Ramos (cell line): ENCODE measurements at regions not wholly inside any gene's neighbourhood (a gene's known extent, or its start where the extent isn't known, plus 50 kb on each side); places are given as distances from the start of the nearest gene placed in this dataset.

Source experiments
- in situ Hi-C: fragments of 300-500 bp; cut with MboI; formaldehyde crosslinking; loops from one replicate; pipeline ENCODE4 v1.14.3; 2022; ENCODE audit warnings: low sequenced_read_pairs; ENCODE audit not compliant: unreplicated experiment

DNA sequence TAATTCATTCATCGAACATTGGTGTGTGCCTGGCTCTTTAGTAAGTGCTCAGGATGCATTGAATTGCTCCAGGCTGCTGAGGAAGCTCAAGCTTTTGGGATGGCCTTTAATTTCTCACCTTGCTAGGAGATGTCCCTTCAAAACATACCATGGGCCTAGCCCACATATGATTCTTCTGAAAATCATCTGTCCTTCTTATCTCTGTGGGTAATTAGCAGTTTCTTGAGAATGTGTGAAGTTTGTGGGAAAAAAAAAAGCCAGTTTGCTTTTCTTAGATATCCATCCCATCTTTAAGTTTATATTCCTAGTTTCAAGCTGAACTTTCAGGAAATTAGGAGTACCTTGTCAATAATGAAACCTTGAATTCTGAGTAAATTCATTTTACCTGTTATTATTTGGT is 532.3 kb upstream of the SUCLG2 start:
- in situ Hi-C loops, result no loop called here

DNA sequence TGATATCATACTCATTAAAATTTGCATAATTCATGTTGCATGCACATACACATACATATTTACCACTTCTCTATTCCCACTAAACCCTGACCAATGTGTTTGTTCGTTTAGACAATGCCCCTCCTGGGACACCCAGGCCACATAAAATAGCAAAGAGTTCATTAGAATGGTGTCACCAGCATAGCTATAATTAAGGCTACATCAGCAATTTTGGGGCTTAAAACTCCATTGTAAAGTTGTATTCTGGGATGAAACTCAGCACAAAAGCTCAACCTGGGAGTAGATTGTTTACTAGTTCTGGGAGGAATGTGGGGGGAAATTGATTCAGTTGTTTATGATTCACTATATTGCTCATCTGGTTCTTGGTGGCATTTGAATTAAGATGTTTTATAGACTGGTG is 522.2 kb upstream of the SUCLG2 start:
- in situ Hi-C loops, result no loop called here

DNA sequence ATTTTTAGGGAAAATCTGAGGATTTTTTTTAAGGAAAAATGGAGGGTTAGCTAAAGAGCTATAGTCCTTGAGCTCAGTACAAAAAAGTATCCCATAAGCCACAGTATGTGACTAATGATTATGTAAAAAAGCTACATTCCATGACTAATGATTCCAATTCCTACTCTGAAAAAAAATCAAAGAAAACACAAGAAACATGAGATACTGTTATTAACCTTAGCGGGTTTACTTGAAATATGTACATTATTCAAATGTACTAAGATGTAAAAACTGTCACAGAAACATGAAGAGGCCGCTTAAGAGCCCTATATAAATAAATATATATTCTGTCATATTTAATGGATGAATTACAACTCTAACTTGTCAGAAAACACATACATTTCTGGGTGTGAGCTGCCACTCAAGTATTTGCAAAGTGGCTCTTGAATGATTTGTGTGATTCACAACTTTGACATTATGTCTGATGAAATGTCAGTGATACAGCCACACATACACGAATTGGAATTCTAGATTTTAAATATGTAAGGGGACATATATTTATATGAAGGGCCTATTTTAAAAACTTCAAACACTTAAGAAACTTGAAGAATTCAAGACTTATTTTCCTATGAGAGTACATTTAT is 518.7 kb upstream of the SUCLG2 start:
- in situ Hi-C loops, result no loop called here

DNA sequence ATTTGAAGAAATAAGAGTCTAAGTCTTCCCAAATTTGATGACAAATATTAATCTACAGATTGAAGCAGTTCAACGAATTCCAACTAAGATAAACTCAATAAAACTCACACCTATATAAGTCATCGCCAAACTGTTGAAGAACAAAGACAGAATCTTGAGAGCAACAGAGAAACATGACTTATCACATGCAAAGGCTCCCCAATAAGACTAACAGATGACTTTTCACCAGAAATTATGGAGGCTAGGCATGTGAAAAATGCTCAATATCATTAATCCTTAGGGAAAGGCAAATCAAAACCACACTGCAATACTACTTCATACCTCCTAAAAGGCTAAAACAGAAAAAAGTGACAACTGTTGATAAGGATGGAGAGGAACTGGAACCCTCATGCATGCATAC is 517.6 kb upstream of the SUCLG2 start:
- in situ Hi-C loops, result no loop called here

DNA sequence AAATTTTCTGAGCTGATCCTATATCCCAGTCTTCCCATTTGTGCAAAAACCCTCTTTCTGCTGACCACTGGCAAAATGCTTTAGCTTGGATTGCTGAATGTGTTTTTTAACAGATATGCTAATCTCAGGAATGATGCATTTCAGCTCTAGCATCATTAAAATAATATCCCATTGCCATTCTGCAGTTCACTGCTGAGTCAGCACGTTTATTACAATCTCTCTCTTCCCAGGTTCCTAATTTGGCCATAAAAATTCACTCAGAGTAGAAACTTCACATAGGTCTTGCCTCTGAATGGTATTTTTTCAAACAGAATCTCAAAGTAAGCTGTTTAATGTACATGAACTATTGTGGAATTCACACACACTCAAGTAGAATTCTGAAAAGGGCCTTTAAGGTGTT is 509.6 kb upstream of the SUCLG2 start:
- in situ Hi-C loops, result no loop called here

DNA sequence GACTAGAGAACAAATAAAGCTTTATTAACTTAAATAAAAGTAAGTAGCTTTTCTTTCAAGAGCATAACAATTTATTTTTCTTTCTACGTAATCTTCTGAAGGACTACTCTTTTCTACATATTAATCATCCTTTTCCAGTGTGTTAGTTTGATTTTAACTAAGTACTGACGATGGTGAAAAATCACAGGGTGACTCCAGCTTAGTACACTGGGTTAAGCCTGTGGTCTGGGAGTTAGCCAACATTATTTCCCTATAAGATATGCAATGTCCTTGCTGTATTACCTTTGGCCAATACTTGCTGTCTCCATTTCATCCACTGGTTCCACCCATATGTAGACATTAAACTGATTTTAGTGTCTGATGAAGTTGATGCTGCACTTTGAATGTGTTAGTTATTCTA is 508.6 kb upstream of the SUCLG2 start:
- in situ Hi-C loops, result no loop called here

DNA sequence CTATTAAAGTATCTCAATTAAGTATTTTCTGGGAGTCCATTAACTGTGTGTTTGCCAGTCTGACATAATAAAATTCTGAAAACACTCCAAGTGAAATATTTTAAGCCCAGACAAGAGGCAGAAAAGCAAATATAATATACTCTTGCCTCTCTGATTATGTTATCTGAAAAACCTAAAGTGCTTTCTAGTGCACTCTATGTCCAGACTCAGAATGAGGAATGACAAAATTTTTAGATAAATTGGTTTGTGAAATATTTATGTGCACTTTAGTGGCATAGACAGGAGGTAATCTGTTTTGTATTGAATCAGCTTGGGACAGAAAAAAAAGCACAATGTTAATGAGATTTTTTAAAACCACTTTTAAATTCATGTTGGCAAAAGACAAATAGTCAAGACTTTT is 508.2 kb upstream of the SUCLG2 start:
- in situ Hi-C loops, result no loop called here

DNA sequence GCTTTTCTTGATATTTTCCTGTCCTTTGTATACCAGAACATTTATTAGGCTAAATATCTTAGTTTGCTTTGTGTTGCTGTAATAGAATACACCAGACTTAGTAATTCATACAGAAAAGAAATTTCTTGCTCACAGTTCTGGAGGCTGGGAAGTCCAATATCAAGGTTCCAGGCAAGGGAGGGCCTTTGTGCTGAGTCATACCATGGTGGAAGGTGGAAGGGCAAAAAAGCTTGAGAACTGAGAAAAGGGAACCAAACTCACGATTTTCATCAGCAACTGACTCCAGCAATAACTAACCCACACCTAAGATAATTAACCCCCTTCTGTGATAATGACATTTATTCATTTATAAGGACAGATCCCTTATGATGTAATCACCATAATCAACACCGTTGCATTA is 496.9 kb upstream of the SUCLG2 start:
- in situ Hi-C loops, result no loop called here

DNA sequence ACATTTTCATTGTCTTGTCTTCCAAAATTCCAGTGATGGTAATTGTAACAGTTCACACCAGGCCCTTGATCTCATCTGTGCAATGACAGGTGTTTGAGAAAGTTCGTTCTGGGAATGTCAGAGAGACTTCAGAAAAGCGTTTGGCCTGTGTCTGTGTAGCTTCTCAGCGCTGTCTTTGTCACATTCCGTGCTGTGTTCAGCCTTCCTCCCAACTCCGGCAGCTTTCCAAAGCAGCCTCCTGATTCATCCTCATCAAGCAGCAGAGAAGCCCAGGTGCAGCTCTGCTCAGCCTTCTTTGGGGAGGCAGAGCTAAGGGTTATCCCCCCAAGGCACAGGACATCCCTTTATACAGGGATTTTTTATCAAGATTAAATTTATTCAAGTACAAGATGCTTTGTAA is 494.0 kb upstream of the SUCLG2 start:
- in situ Hi-C loops, result no loop called here

DNA sequence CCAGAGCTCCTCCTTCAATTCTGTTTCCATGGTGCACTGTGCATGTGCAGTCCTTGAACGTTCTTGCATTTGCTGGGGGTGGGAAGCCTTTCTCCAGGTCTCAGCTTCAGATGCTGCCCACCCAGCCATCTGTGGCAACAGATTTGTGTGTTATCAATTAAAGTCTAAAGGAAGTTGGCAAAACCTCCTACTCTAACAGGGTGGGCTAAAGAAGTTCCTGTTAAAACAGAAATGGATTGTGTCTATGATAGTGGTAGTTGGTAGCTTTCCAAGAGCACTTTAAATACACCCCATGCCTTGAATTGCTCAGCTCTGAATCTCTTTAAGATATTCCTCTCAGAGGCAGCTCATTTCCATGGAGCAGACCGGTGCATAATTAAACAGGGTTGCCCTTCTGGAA is 488.0 kb upstream of the SUCLG2 start:
- in situ Hi-C loops, result no loop called here

DNA sequence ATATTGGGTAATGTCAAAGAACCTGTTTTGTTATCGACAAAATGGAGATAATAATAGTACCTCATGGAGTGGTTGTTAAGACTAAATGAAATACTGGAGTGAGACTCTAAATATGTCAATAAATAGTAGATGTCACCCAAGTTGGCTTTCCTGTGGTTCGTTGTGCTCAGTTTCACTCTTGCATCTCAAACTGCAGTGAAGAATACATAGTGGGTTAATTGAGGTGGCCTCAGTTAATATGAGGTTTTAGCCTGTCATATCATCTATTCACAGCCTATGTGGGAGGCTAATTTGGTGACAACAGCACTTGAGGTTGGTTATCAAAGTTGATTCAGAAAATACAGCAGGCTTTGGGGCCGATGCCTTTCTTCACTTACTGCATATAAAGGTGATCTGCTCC is 485.5 kb upstream of the SUCLG2 start:
- in situ Hi-C loops, result no loop called here

DNA sequence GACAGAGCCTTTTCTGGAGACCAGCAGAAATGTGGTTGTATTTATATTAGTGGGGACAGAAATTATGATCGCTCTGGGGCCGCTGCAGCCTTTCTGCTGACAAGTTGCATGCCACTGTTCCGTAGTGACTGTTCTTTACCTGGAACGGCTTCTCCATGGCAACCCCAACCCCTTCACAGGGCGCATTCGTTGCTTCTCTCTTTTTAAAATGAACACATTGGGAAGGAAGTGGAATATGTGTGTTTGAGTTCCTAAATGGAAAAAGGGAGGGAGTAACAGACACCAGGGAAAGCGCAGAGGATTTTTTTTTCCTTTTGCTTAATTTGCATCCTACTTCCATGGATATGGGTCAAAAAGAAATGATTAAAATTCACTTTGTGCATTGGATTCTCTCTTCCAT is 482.0 kb upstream of the SUCLG2 start:
- in situ Hi-C loops, result no loop called here

DNA sequence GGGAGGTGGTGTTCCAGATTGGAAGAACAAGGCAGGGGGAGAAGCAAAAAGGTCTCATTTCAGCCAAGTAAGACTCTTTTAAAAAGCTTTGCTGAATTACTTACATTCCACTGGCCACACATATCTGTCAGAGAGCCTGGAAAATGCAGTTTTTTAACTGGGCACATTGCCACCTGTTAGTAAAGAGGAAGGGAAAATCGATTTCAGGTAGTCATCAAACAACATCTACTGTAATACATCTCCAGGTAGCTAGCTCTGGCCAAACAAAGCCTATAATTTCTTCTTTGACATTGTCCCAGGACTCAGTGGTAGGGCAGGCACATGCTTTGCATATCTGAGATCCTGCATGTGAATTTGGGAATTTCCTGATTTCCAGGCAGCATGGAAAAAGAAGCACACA is 480.7 kb upstream of the SUCLG2 start:
- in situ Hi-C loops, result no loop called here

DNA sequence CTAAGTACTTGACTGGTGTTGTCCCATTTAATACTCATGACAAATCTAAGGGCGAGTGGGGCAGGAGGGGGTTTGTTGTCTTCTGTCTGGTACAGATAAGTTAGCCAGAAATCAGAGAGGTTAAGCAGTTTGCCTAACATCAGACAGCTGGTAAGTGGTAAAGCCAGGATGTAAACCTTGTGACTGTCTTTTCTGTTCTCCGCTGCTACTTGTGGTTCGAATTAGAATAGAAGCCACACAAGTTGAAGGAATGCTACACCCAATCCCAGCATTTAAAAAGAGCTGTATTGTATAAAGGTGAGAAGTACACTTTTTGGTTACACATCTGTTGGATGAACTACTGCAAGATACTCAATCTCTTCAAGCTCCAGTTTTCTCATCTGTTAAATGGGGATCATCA is 474.7 kb upstream of the SUCLG2 start:
- in situ Hi-C loops, result no loop called here

DNA sequence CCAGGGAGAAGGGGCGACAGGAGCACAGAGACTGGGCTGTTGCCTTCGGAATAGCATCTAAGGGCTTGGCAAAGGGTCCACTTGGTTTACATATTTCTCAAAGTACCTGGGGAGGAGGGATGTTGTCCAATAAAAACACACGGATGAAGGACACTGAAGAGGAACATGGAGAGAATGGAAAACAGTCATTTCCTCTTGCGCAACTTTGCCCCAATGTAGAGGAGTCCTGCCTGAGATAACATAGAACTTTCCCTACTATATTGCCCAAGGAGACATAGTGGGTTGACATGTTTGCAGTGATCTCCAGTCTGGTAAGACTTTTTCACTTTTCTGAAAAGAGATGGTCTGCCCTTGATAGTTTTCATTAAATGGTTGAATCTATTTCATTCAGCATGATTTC is 468.8 kb upstream of the SUCLG2 start:
- in situ Hi-C loops, result no loop called here

DNA sequence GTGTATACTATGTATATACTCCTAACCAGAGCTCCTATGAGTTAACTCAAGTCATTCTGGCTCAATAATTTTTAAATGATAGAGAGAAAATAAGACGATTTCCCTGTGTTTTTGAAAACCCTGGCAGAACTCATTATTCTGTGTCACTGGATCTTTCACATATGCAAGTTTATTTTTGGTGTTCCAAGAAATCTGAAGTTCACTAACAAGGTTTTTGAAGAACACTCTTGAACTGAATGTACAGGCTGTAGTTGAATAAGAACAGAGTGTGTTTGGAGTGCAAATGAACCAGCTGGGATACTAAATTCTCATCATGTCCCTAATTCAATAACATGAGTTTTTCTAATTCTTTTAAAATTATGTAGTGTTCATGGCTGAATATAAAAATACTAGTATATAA is 466.9 kb upstream of the SUCLG2 start:
- in situ Hi-C loops, result no loop called here

DNA sequence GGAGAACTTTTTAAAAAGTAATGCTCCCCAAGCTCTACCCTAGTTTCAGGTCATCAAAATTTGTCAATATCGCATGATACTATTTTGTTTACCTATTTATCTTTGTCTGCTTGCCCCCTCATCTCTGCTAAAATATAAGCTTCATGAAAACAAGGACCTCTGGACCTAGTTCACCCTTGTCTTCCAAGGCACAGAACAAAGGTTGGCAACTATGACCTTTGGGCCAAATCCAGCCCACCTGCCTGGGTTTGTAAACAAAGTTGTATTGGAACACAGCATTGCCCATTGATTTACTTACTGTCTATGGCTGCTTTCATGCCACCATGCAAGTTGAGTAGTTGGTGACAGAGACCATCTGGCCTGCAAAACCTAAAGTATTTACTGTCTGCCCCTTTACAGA is 462.2 kb upstream of the SUCLG2 start:
- in situ Hi-C loops, result no loop called here

DNA sequence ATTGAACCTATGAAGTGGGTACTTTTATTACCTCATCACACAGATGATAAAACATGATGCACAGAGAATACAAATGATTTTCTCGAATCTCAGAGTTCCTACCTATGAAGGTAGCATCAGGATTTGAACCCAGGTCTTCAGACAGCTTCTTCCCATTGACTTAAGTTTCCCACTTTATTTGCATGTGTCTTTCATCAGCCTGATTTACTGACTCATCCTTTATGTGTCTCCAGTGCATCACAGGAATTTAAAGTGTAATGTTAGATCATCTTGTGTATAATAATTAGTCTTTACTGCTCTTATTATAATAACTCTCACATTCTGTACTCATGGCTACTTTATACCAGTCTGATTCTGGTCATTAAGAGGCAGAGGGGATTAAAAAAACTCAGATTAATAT is 449.4 kb upstream of the SUCLG2 start:
- in situ Hi-C loops, result no loop called here

DNA sequence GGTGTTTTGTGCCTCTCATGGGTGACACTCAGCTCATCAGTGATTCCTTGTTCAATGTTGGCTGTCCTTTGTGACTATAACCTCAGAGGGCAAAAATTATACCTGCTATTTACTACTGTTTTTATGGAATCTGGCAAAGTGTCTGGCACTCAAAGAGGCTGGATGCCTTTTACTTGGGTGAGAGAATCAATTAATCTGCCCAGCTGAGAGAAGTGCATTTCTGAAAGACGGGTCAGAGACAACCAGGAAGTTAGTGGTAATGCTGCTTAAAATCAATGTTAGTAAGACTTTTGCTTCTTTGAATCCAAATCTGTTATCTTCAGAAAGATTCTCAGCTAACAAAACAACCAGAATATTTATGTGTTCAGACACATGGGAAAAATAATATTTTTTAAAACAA is 436.2 kb upstream of the SUCLG2 start:
- in situ Hi-C loops, result no loop called here

DNA sequence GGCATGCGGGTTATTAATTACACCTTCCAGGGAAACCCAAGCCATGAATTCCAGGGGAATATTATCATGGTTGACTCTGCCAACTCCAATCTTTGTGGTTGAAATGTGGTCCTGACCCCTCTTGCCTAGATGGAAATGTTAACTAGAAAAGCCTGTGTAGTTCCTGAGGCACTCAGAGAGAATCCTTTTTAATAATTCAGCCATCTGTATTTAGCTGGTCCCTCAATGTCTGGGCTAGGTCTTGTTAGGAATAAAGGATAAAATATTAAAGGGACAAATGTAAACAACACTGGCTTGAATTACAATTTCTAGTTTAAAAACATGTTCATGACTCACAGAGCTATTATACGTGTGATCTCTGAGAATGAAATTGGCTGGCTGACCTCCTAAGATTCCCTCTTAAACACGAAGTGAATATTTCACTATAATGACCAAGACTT is 435.2 kb upstream of the SUCLG2 start:
- in situ Hi-C loops, result no loop called here

DNA sequence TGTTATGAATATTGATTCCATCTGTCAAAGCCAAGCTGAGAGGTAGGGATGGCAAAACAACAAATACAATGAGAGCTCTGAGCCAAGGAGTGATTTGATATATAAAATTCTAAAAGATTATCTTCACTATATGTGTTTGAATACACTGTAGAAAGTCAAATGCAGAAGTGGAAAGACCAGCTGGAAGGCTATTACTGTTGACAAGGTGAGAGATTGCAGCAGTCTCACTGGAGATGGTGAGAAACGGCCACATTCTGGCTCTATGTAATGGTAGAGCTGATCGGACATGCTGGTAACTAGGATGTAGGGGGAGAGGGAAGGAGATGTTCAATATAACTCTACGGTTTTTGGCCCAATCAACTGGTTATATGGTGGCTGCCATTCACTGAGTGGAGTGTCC is 434.2 kb upstream of the SUCLG2 start:
- in situ Hi-C loops, result no loop called here

DNA sequence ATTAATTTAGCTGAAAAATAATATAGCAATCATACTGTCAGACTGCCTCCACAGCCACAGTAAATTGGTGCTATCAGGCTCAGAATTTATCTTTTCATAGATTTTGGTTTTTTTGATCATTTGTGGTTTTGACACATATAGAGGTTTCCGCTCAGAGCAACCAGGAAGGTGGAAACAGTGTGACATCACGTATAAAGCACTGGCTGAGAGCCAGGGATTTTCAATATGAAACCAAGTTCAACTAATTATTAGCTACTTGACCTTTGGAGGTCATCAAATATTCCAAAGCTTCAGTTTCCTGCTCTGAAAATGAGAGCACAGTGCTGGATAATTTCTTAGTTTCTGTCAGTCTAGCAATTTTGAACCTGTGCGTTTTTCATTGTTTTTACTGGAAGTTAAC is 433.8 kb upstream of the SUCLG2 start:
- in situ Hi-C loops, result no loop called here

DNA sequence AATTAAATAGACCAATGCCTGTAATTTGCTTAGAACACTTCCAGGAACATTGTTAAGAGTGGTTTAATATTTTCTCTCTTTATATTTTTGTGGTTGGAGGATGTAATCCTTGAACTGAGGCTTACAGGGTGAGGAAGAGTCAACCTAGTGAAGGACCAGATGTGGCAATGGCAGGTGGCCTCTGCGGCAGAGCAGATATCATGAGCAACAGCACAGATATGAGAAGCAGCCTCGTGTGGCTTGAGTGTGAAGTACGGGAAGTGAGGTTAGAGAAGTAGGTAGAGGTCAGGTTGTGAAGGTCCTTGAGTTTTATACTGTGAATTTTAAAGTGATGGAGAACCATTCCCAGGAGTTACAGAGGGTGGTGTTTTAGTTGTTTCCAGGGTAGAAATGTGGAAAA is 417.6 kb upstream of the SUCLG2 start:
- in situ Hi-C loops, result no loop called here
